DND-41 (cell line): ENCODE measurements at regions not wholly inside any gene's neighbourhood (a gene's known extent, or its start where the extent isn't known, plus 50 kb on each side); places are given as distances from the start of the nearest gene placed in this dataset.

Experiments used
- EZH2 ChIP-seq: IDR thresholded peaks from 3 replicates; pipeline ENCODE4 v1.6.1; 2012; ENCODE audit warnings: borderline replicate concordance, low read depth, mild to moderate bottlenecking, moderate library complexity, low read length, inconsistent platforms; ENCODE audit not compliant: severe bottlenecking
- TF ChIP-seq, protein P1 (sequence below): IDR thresholded peaks from 2 replicates; pipeline ENCODE4 v1.5.1; 2012; ENCODE audit warnings: borderline replicate concordance, low read length, moderate library complexity, mild to moderate bottlenecking; ENCODE audit not compliant: poor library complexity, severe bottlenecking; ENCODE audit errors: extremely low read depth

DNA sequence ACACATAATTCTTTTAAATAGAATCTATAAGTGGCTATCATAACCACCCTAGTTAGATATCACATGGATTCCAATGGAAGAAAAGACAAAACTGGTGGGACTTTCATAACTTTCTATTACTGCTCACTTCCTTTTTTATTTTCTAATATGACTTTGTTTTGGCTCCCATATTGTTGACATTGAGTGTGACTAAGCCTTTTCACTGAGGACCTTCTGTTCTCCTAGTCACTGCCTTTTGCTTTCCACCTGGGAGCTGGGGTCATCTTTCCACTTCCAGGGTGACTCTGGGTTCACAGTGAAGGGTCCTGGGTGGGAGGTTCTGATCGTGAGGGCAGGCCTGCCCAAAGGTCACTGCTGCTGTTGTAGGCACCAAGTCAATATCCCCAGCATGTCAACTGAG is 275.8 kb downstream of the TGFB2 start:
- TF ChIP-seq, protein P1, sequence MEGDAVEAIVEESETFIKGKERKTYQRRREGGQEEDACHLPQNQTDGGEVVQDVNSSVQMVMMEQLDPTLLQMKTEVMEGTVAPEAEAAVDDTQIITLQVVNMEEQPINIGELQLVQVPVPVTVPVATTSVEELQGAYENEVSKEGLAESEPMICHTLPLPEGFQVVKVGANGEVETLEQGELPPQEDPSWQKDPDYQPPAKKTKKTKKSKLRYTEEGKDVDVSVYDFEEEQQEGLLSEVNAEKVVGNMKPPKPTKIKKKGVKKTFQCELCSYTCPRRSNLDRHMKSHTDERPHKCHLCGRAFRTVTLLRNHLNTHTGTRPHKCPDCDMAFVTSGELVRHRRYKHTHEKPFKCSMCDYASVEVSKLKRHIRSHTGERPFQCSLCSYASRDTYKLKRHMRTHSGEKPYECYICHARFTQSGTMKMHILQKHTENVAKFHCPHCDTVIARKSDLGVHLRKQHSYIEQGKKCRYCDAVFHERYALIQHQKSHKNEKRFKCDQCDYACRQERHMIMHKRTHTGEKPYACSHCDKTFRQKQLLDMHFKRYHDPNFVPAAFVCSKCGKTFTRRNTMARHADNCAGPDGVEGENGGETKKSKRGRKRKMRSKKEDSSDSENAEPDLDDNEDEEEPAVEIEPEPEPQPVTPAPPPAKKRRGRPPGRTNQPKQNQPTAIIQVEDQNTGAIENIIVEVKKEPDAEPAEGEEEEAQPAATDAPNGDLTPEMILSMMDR = no peak
- no peak for TF ChIP-seq EZH2
